GM23338 (cell line): ENCODE measurements at regions not wholly inside any gene's neighbourhood (a gene's known extent, or its start where the extent isn't known, plus 50 kb on each side); places are given as distances from the start of the nearest gene placed in this dataset.

Source experiments
- ATAC-seq: fragments of 200-7000 bp; cut with Tn5 transposase; 3 replicates; pipeline ENCODE4 v1.9.1; 2020
- DNase-seq: peaks from one replicate; pipeline ENCODE4 v3.0.0-alpha.2; 2015; ENCODE audit warnings: low spot score
- H2AFZ ChIP-seq: fragments of 200-600 bp; sonication (generic); 2 replicates; pipeline ENCODE4 v1.8.0; 2016; ENCODE audit warnings: antibody characterized with exemption, mild to moderate bottlenecking, moderate library complexity
- H3F3A ChIP-seq: fragments of 200-600 bp; sonication (generic); replicated peaks from 2 replicates; pipeline ENCODE4 v1.8.0; 2017; ENCODE audit warnings: antibody characterized with exemption, mixed run types, low read depth
- H3K27ac ChIP-seq: fragments of 200-600 bp; sonication (generic); 2 replicates; pipeline ENCODE4 v1.6.1; 2016; ENCODE audit warnings: low read depth
- H3K27me3 ChIP-seq: fragments of 200-600 bp; sonication (generic); 2 replicates; pipeline ENCODE4 v1.8.0; 2016; ENCODE audit warnings: mild to moderate bottlenecking, mixed run types, moderate library complexity; ENCODE audit not compliant: insufficient read depth
- H3K36me3 ChIP-seq: fragments of 200-600 bp; sonication (generic); 2 replicates; pipeline ENCODE4 v1.8.0; 2016; ENCODE audit warnings: mild to moderate bottlenecking; ENCODE audit not compliant: insufficient read depth
- H3K4me1 ChIP-seq: fragments of 200-600 bp; sonication (generic); 2 replicates; pipeline ENCODE4 v1.8.0; 2016; ENCODE audit warnings: mild to moderate bottlenecking, moderate library complexity; ENCODE audit not compliant: insufficient read depth
- H3K4me2 ChIP-seq: fragments of 200-600 bp; sonication (generic); 2 replicates; pipeline ENCODE4 v1.7.1; 2017; ENCODE audit warnings: mixed run types
- H3K4me3 ChIP-seq: fragments of 200-600 bp; sonication (generic); 2 replicates; pipeline ENCODE4 v1.6.1; 2016; ENCODE audit warnings: mixed run types
- H3K79me2 ChIP-seq: fragments of 200-600 bp; sonication (generic); replicated peaks from 2 replicates; pipeline ENCODE4 v1.8.0; 2017; ENCODE audit warnings: mild to moderate bottlenecking; ENCODE audit not compliant: insufficient read depth
- H3K9me2 ChIP-seq: fragments of 200-600 bp; sonication (generic); 2 replicates; pipeline ENCODE4 v1.8.0; 2017; ENCODE audit not compliant: insufficient read depth
- H4K20me1 ChIP-seq: fragments of 200-600 bp; sonication (generic); replicated peaks from 2 replicates; pipeline ENCODE4 v1.8.0; 2017; ENCODE audit warnings: mild to moderate bottlenecking; ENCODE audit not compliant: insufficient read depth
- H3K27ac Mint-ChIP-seq: 2 replicates; pipeline ENCODE4 v1.8.0; 2020; ENCODE audit warnings: inconsistent platforms, mild to moderate bottlenecking, moderate library complexity, mixed read lengths
- H3K27me3 Mint-ChIP-seq: 3 replicates; pipeline ENCODE4 v1.8.0; 2022; ENCODE audit warnings: low read depth, mild to moderate bottlenecking, moderate library complexity, mixed read lengths, inconsistent platforms; ENCODE audit not compliant: insufficient read depth, poor library complexity
- H3K36me3 Mint-ChIP-seq: 3 replicates; pipeline ENCODE4 v1.8.0; 2021; ENCODE audit warnings: low read depth, mild to moderate bottlenecking, inconsistent platforms, moderate library complexity, mixed read lengths
- H3K4me1 Mint-ChIP-seq: 3 replicates; pipeline ENCODE4 v1.8.0; 2020; ENCODE audit warnings: mild to moderate bottlenecking, inconsistent platforms, mixed read lengths
- H3K4me3 Mint-ChIP-seq: 3 replicates; pipeline ENCODE4 v1.8.0; 2021; ENCODE audit warnings: moderate library complexity, mild to moderate bottlenecking, inconsistent platforms, mixed read lengths
- H3K9me3 Mint-ChIP-seq: 3 replicates; pipeline ENCODE4 v1.8.0; 2020; ENCODE audit warnings: moderate library complexity, mild to moderate bottlenecking, inconsistent platforms, mixed read lengths
- CREB1 ChIP-seq: fragments of 250-450 bp; sonication (Bioruptor Pico); IDR thresholded peaks from 2 replicates; pipeline ENCODE4 v1.5.0; 2020; ENCODE audit warnings: low read depth, mild to moderate bottlenecking, moderate library complexity
- CTCF ChIP-seq, 2 experiments: fragments of 200-600 bp in 1 of 2; sonication (generic) in 1 of 2; conservative IDR thresholded peaks; 2 replicates each; pipeline versions ENCODE4 v1.5.1 to v1.6.1; 2016 to 2017; ENCODE audit warnings: antibody characterized with exemption in 2 of 2, low read depth in 2 of 2, mild to moderate bottlenecking in 2 of 2, moderate library complexity in 1 of 2
- EZH2 ChIP-seq: fragments of 200-600 bp; sonication (generic); IDR thresholded peaks from one replicate; pipeline ENCODE4 v1.8.0; 2017; ENCODE audit warnings: antibody characterized with exemption, mild to moderate bottlenecking, low read depth; ENCODE audit not compliant: unreplicated experiment
- EZH2phosphoT487 ChIP-seq: fragments of 200-600 bp; sonication (generic); IDR thresholded peaks from one replicate; pipeline ENCODE4 v1.8.1; 2018; ENCODE audit warnings: antibody characterized with exemption; ENCODE audit not compliant: unreplicated experiment
- JUNB ChIP-seq: IDR thresholded peaks from one replicate; pipeline ENCODE4 v1.6.1; 2016; ENCODE audit warnings: antibody characterized with exemption; ENCODE audit not compliant: unreplicated experiment
- NANOG ChIP-seq: IDR thresholded peaks from 2 replicates; pipeline ENCODE4 v1.6.1; 2016; ENCODE audit warnings: antibody characterized with exemption, borderline replicate concordance
- POLR2AphosphoS5 ChIP-seq: IDR thresholded peaks from 2 replicates; pipeline ENCODE4 v1.6.1; 2016; ENCODE audit warnings: antibody characterized with exemption, low read depth
- REST ChIP-seq: IDR thresholded peaks from one replicate; pipeline ENCODE4 v1.6.1; 2018; ENCODE audit warnings: antibody characterized with exemption; ENCODE audit not compliant: unreplicated experiment
- STAT1 ChIP-seq: IDR thresholded peaks from one replicate; pipeline ENCODE4 v1.6.1; 2016; ENCODE audit warnings: antibody characterized with exemption; ENCODE audit not compliant: unreplicated experiment
- ZNF114 ChIP-seq: fragments of 250-450 bp; sonication (Bioruptor Pico); IDR thresholded peaks from 2 replicates; pipeline ENCODE4 v1.5.0; 2020; ENCODE audit warnings: mild to moderate bottlenecking, moderate library complexity
- ZNF331 ChIP-seq: fragments of 250-450 bp; sonication (Bioruptor Pico); IDR thresholded peaks from 2 replicates; pipeline ENCODE4 v1.5.0; 2020; ENCODE audit warnings: low read depth, mild to moderate bottlenecking, moderate library complexity
- TF ChIP-seq, protein P1 (sequence below): IDR thresholded peaks from 2 replicates; pipeline ENCODE4 v1.6.1; 2016; ENCODE audit warnings: antibody characterized with exemption
- TF ChIP-seq, protein P2 (sequence below): fragments of 250-450 bp; sonication (Bioruptor Pico); IDR thresholded peaks from 2 replicates; pipeline ENCODE4 v1.5.0; 2020; ENCODE audit warnings: mild to moderate bottlenecking, moderate library complexity

DNA sequence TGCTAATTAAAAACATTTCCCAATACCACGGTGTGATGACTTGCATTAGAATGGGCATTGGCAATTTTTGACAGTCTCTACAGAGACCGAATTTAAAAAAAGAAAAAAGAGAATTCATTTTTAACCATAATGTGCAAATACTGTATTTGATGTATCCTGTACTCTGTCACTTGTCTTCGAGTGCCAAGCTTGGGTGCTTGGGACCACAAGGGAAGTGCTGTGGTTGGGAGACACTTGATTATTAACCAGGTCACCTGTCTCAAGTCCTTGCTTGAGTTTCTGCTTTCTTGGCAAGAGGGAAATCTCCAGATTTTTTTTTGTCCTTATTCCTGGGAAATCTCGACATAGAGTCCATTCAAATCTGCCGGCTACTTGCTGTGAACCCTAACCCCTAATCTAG lies 209.0 kb downstream of the MC4R start:
- Histone ChIP-seq H4K20me1 (no peaks in the 10 kb centered on the region), H3K4me3 (no peak overlapping the region), H3K4me1 (no peaks in the 10 kb centered on the region), H3K4me2 (no peak overlapping the region), H3K27ac (no peak overlapping the region), H3K9me2 (peaks cover 4% of the 10 kb centered on the region; the same call in 1 of the 2 replicates), H3K36me3 (no peaks in the 10 kb centered on the region), H2AFZ (no peak overlapping the region), H3K79me2 (no peaks in the 10 kb centered on the region), H3F3A (no peaks in the 10 kb centered on the region), H3K27me3 (no peaks in the 10 kb centered on the region)
- no peak for TF ChIP-seq NANOG
- TF ChIP-seq, protein P1, sequence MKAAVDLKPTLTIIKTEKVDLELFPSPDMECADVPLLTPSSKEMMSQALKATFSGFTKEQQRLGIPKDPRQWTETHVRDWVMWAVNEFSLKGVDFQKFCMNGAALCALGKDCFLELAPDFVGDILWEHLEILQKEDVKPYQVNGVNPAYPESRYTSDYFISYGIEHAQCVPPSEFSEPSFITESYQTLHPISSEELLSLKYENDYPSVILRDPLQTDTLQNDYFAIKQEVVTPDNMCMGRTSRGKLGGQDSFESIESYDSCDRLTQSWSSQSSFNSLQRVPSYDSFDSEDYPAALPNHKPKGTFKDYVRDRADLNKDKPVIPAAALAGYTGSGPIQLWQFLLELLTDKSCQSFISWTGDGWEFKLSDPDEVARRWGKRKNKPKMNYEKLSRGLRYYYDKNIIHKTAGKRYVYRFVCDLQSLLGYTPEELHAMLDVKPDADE: no peak
- no peak for TF ChIP-seq CREB1 (CRISPR knock-in tag)
- TF ChIP-seq EZH2phosphoT487: no peak
- TF ChIP-seq POLR2AphosphoS5: no peak
- no peak for TF ChIP-seq REST
- no peak for TF ChIP-seq CTCF (conservative IDR thresholded peaks at IDR 0.05; ENCODE audit: low read depth in 2 of 2)
- TF ChIP-seq JUNB: no peak
- TF ChIP-seq, protein P2, sequence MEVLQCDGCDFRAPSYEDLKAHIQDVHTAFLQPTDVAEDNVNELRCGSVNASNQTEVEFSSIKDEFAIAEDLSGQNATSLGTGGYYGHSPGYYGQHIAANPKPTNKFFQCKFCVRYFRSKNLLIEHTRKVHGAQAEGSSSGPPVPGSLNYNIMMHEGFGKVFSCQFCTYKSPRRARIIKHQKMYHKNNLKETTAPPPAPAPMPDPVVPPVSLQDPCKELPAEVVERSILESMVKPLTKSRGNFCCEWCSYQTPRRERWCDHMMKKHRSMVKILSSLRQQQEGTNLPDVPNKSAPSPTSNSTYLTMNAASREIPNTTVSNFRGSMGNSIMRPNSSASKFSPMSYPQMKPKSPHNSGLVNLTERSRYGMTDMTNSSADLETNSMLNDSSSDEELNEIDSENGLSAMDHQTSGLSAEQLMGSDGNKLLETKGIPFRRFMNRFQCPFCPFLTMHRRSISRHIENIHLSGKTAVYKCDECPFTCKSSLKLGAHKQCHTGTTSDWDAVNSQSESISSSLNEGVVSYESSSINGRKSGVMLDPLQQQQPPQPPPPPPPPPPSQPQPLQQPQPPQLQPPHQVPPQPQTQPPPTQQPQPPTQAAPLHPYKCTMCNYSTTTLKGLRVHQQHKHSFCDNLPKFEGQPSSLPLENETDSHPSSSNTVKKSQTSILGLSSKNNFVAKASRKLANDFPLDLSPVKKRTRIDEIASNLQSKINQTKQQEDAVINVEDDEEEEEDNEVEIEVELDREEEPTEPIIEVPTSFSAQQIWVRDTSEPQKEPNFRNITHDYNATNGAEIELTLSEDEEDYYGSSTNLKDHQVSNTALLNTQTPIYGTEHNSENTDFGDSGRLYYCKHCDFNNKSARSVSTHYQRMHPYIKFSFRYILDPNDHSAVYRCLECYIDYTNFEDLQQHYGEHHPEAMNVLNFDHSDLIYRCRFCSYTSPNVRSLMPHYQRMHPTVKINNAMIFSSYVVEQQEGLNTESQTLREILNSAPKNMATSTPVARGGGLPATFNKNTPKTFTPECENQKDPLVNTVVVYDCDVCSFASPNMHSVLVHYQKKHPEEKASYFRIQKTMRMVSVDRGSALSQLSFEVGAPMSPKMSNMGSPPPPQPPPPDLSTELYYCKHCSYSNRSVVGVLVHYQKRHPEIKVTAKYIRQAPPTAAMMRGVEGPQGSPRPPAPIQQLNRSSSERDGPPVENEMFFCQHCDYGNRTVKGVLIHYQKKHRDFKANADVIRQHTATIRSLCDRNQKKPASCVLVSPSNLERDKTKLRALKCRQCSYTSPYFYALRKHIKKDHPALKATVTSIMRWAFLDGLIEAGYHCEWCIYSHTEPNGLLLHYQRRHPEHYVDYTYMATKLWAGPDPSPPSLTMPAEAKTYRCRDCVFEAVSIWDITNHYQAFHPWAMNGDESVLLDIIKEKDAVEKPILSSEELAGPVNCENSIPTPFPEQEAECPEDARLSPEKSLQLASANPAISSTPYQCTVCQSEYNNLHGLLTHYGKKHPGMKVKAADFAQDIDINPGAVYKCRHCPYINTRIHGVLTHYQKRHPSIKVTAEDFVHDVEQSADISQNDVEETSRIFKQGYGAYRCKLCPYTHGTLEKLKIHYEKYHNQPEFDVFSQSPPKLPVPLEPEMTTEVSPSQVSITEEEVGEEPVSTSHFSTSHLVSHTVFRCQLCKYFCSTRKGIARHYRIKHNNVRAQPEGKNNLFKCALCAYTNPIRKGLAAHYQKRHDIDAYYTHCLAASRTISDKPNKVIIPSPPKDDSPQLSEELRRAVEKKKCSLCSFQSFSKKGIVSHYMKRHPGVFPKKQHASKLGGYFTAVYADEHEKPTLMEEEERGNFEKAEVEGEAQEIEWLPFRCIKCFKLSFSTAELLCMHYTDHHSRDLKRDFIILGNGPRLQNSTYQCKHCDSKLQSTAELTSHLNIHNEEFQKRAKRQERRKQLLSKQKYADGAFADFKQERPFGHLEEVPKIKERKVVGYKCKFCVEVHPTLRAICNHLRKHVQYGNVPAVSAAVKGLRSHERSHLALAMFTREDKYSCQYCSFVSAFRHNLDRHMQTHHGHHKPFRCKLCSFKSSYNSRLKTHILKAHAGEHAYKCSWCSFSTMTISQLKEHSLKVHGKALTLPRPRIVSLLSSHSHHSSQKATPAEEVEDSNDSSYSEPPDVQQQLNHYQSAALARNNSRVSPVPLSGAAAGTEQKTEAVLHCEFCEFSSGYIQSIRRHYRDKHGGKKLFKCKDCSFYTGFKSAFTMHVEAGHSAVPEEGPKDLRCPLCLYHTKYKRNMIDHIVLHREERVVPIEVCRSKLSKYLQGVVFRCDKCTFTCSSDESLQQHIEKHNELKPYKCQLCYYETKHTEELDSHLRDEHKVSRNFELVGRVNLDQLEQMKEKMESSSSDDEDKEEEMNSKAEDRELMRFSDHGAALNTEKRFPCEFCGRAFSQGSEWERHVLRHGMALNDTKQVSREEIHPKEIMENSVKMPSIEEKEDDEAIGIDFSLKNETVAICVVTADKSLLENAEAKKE (CRISPR knock-in tag): no peak
- TF ChIP-seq STAT1: no peak
- TF ChIP-seq ZNF331 (CRISPR knock-in tag): no peak
- TF ChIP-seq ZNF114 (CRISPR knock-in tag): no peak
- TF ChIP-seq EZH2: no peak
- ATAC-seq (no peak), DNase-seq (no peak)
- Mint-ChIP-seq H3K27me3 (no peaks in the 10 kb centered on the region), H3K4me3 (no peak overlapping the region), H3K9me3 (no peaks in the 10 kb centered on the region), H3K36me3 (no peaks in the 10 kb centered on the region), H3K4me1 (peaks cover 3% of the 10 kb centered on the region; the same call in 1 of the 3 replicates), H3K27ac (no peak overlapping the region)
